WTC11 (cell line): ENCODE measurements at regions not wholly inside any gene's neighbourhood (a gene's known extent, or its start where the extent isn't known, plus 50 kb on each side); places are given as distances from the start of the nearest gene placed in this dataset.

Experiments used
- CTCF ChIP-seq: fragments of 200-600 bp; IDR thresholded peaks from 2 replicates; pipeline ENCODE4 v1.8.0; 2022; ENCODE audit warnings: antibody characterized with exemption
- EMX1 ChIP-seq: fragments of 250-450 bp; sonication (Bioruptor Pico); IDR thresholded peaks from 2 replicates; pipeline ENCODE4 v1.8.0; 2021; ENCODE audit warnings: mild to moderate bottlenecking
- NR3C1 ChIP-seq: sonication (generic); formaldehyde crosslinking; conservative IDR thresholded peaks from 2 replicates; pipeline ENCODE4 v1.8.1; 2023; ENCODE audit warnings: low read depth, mild to moderate bottlenecking, missing genetic modification reagents

DNA sequence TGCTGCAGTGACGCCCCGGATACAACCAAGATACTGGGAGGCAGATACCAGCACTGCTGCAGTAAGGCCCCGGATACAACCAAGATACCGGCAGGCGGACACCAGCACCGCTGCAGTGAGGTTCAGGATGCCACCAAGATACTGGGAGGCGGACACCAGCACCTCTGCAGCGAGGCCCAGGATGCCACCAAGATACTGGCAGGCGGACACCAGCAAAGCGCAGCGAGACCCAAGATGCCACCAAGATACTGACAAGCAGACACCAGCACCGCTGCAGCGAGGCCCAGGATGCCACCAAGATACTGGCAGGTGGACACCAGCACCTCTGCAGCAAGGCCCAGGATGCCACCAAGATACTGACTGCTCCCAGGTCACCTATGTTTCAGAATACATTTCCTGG lies 225.2 kb downstream of the BRD1 start:
- TF ChIP-seq CTCF (no peak), EMX1 (CRISPR knock-in tag) (no peak), NR3C1 (CRISPR knock-in tag) (no peak)
